Fibroblast of gingiva (primary cell): ENCODE measurements at regions not wholly inside any gene's neighbourhood (a gene's known extent, or its start where the extent isn't known, plus 50 kb on each side); places are given as distances from the start of the nearest gene placed in this dataset.
"Not testable (repeated sequence)": the region's sequence is repeated elsewhere in the genome, so short reads cannot be mapped to it uniquely, and the experiment has no call there.

Source experiments
- DNase-seq: peaks from one replicate; pipeline ENCODE4 v3.0.0-alpha.2; 2011; ENCODE audit warnings: low read depth

- DNase-seq, result not testable (repeated sequence)
Observed at GRCh38 chr2:87431051-87431450, 316.8 kb upstream of the PLGLB2 start.

- not testable (repeated sequence) for DNase-seq
Observed at GRCh38 chr2:87432711-87433453, 315.0 kb upstream of the PLGLB2 start.

GRCh38 chr2:87436007-87436406 lies 311.9 kb upstream of the PLGLB2 start:
- DNase-seq, result not testable (repeated sequence)

- not testable (repeated sequence) for DNase-seq
Observed at GRCh38 chr2:87437701-87438260, 310.1 kb upstream of the PLGLB2 start.

- DNase-seq, result not testable (repeated sequence)
Observed at GRCh38 chr2:87438780-87439454, 309.0 kb upstream of the PLGLB2 start.

- not testable (repeated sequence) for DNase-seq
Observed at GRCh38 chr2:87439617-87440204, 308.2 kb upstream of the PLGLB2 start.

GRCh38 chr2:87440650-87441049 lies 307.2 kb upstream of the PLGLB2 start:
- DNase-seq, result not testable (repeated sequence)

- DNase-seq, result not testable (repeated sequence)
Observed at GRCh38 chr2:87441375-87441774, 306.5 kb upstream of the PLGLB2 start.

GRCh38 chr2:87442983-87443577 lies 304.8 kb upstream of the PLGLB2 start:
- DNase-seq, result not testable (repeated sequence)

GRCh38 chr2:87444951-87445350 lies 302.9 kb upstream of the PLGLB2 start:
- not testable (repeated sequence) for DNase-seq

- not testable (repeated sequence) for DNase-seq
Observed at GRCh38 chr2:87445613-87446312, 302.1 kb upstream of the PLGLB2 start.

GRCh38 chr2:87446313-87446696 lies 301.6 kb upstream of the PLGLB2 start:
- DNase-seq, result not testable (repeated sequence)

- DNase-seq, result not testable (repeated sequence)
Observed at GRCh38 chr2:87449462-87449980, 298.4 kb upstream of the PLGLB2 start.

GRCh38 chr2:87452193-87452592 lies 295.7 kb upstream of the PLGLB2 start:
- not testable (repeated sequence) for DNase-seq

GRCh38 chr2:87452861-87453260 lies 295.0 kb upstream of the PLGLB2 start:
- DNase-seq, result peak; percentile 69

- DNase-seq, result peak; percentile 63
Observed at GRCh38 chr2:87453965-87454364, 293.9 kb upstream of the PLGLB2 start.

GRCh38 chr2:87454421-87454820 lies 293.5 kb upstream of the PLGLB2 start:
- peak; percentile 29 for DNase-seq

GRCh38 chr2:87455209-87455853 lies 292.6 kb upstream of the PLGLB2 start:
- DNase-seq, result not testable (repeated sequence)

GRCh38 chr2:87455854-87456249 lies 292.0 kb upstream of the PLGLB2 start:
- DNase-seq, result not testable (repeated sequence)

GRCh38 chr2:87456477-87457128 lies 291.3 kb upstream of the PLGLB2 start:
- DNase-seq, result not testable (repeated sequence)
